Erythroblast (primary cell): ENCODE measurements at regions not wholly inside any gene's neighbourhood (a gene's known extent, or its start where the extent isn't known, plus 50 kb on each side); places are given as distances from the start of the nearest gene placed in this dataset.

Experiments used
- GATA1 ChIP-seq: IDR thresholded peaks from 2 replicates; pipeline ENCODE4 v1.6.1; 2011; ENCODE audit warnings: low read depth, mild to moderate bottlenecking, control low read depth, low read length, moderate library complexity
- POLR2A ChIP-seq: IDR thresholded peaks from 2 replicates; pipeline ENCODE4 v1.6.1; 2011; ENCODE audit warnings: mild to moderate bottlenecking, low read length

DNA sequence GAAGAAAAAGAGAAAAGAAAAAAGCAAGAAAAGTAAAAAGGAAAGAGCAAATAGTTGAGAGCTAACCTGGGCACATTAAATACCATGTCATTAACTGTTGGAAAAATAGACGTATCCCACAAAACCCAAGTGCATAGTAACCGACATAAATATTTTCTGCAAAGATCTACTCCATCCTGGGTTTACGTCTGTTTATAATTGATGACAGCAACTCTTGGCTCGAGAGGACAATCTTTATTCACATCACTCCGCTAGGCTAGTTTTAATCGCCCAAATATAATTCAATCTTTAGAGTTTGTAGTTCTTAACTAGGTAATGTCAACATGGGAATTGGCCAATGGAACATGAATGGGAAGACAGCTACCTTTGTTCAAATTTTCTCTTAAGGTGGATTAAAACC lies 321.7 kb upstream of the TNC start:
- TF ChIP-seq POLR2A (no peak), GATA1 (no peak)
